Kidney (tissue), 13 donors: ENCODE measurements at regions not wholly inside any gene's neighbourhood (a gene's known extent, or its start where the extent isn't known, plus 50 kb on each side); places are given as distances from the start of the nearest gene placed in this dataset.

Experiments
- DNase-seq, 5 donors: peaks; one replicate each; pipeline ENCODE4 v3.0.0-alpha.2; 2013 to 2020
- FAIRE-seq: peaks from 2 replicates; lab custom pipeline; 2012; peaks lifted over from hg19 to GRCh38; lab: Jason Lieb, UNC
- H3K27ac ChIP-seq, 2 donors: one replicate each; pipeline ENCODE4 v1.7.0; 2013; ENCODE audit warnings: low read depth in 2 of 2, low read length in 2 of 2, inconsistent platforms in 1 of 2
- H3K27me3 ChIP-seq: one replicate; pipeline ENCODE4 v1.7.1; 2013; ENCODE audit warnings: low read length, inconsistent platforms; ENCODE audit not compliant: control insufficient read depth, insufficient read depth
- H3K36me3 ChIP-seq, 3 donors: one replicate each; pipeline versions ENCODE4 v1.7.0 to v1.7.1; 2013; ENCODE audit warnings: low read length in 3 of 3, control low read depth in 1 of 3, inconsistent platforms in 1 of 3; ENCODE audit not compliant: insufficient read depth in 3 of 3, control insufficient read depth in 2 of 3
- H3K4me1 ChIP-seq, 3 donors: one replicate each; pipeline versions ENCODE4 v1.7.0 to v1.7.1; 2013; ENCODE audit warnings: low read length in 3 of 3, inconsistent platforms in 1 of 3, low read depth in 1 of 3; ENCODE audit not compliant: control insufficient read depth in 2 of 3, insufficient read depth in 2 of 3
- H3K4me3 ChIP-seq, 3 donors: one replicate each; pipeline versions ENCODE4 v1.7.0 to v1.8.1; 2013; ENCODE audit warnings: low read length in 3 of 3, control low read depth in 1 of 3, inconsistent platforms in 1 of 3
- H3K9ac ChIP-seq, 3 donors: one replicate each; pipeline versions ENCODE4 v1.7.0 to v1.7.1; 2013; ENCODE audit warnings: low read length in 3 of 3, control low read depth in 1 of 3, inconsistent platforms in 1 of 3
- H3K9me3 ChIP-seq, 3 donors: one replicate each; pipeline versions ENCODE4 v1.7.0 to v1.7.1; 2013; ENCODE audit warnings: low read length in 3 of 3, control low read depth in 1 of 3, inconsistent platforms in 1 of 3; ENCODE audit not compliant: control insufficient read depth in 2 of 3, insufficient read depth in 1 of 3
- intact Hi-C: fragments of 100-400 bp; cut with DNase I; formaldehyde crosslinking; loops from one replicate; pipeline ENCODE4 v1.11.1; 2022
- TF ChIP-seq, protein P1 (sequence below): IDR thresholded peaks from 3 replicates; pipeline ENCODE4 v1.5.1; 2012; ENCODE audit warnings: mild to moderate bottlenecking, moderate library complexity, borderline replicate concordance; ENCODE audit not compliant: insufficient read depth; ENCODE audit errors: extremely low read depth
- donor health status: control.
- donor health status: control.
- donor health status: control.
- donor health status: control.
- donor health status: control.
- donor health status: DM: yes; HTN: yes; CAD: no.
- donor health status: Normal renal cell carcinoma (clear cell type).

- Histone ChIP-seq H3K4me1 (no peaks in the 10 kb centered on the region), H3K9me3 (no peaks in the 10 kb centered on the region), H3K9ac (no peak overlapping the region), H3K27me3 (no peaks in the 10 kb centered on the region), H3K27ac (no peak overlapping the region), H3K36me3 (no peaks in the 10 kb centered on the region), H3K4me3 (no peak overlapping the region)
- TF ChIP-seq, protein P1, sequence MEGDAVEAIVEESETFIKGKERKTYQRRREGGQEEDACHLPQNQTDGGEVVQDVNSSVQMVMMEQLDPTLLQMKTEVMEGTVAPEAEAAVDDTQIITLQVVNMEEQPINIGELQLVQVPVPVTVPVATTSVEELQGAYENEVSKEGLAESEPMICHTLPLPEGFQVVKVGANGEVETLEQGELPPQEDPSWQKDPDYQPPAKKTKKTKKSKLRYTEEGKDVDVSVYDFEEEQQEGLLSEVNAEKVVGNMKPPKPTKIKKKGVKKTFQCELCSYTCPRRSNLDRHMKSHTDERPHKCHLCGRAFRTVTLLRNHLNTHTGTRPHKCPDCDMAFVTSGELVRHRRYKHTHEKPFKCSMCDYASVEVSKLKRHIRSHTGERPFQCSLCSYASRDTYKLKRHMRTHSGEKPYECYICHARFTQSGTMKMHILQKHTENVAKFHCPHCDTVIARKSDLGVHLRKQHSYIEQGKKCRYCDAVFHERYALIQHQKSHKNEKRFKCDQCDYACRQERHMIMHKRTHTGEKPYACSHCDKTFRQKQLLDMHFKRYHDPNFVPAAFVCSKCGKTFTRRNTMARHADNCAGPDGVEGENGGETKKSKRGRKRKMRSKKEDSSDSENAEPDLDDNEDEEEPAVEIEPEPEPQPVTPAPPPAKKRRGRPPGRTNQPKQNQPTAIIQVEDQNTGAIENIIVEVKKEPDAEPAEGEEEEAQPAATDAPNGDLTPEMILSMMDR: no peak
- DNase-seq (no peak), FAIRE-seq (no peak)
- intact Hi-C loops: no loop called here
Measured at GRCh38 chrX:151510203-151510602, 53.3 kb upstream of the PASD1 start.

DNA sequence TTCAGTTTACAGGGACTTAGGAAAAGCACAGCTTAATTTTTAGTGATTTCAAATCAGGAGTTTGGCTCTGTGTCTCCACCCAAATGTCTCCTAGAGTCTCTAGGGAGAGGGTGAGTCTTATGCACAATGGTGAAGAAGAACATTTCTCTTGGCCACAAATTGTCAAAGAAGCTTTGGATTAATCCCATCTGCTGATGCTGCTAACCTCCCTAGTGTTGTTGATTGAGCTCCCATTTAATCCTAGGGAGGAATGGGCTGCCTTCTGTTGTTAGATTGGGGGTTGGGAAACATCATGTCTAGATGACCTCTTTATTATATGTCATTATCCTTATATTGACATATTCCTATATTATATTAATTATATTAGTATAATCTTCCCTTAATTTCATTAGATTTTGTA, 50.0 kb upstream of the PASD1 start:
- no peaks in the 10 kb centered on the region for H3K27me3 ChIP-seq
- DNase-seq (no peak), FAIRE-seq (no peak)
- H3K27ac ChIP-seq: no peak overlapping the region
- intact Hi-C loops: no loop called here
- no peak overlapping the region for H3K4me3 ChIP-seq
- H3K4me1 ChIP-seq: no peaks in the 10 kb centered on the region
- H3K36me3 ChIP-seq: no peaks in the 10 kb centered on the region
- TF ChIP-seq, protein P1: no peak
- H3K9me3 ChIP-seq: no peaks in the 10 kb centered on the region
- no peak overlapping the region for H3K9ac ChIP-seq
